Stimulated activated CD4-positive, alpha-beta T cell treated with anti-CD3 and anti-CD28 coated beads, TNF-alpha, amount 100 ng/mL, for 4 hours (primary cell): ENCODE measurements at regions not wholly inside any gene's neighbourhood (a gene's known extent, or its start where the extent isn't known, plus 50 kb on each side); places are given as distances from the start of the nearest gene placed in this dataset.
"Not testable (repeated sequence)": the region's sequence is repeated elsewhere in the genome, so short reads cannot be mapped to it uniquely, and the experiment has no call there.

ENCODE experiments used
- DNase-seq, 3 experiments: peaks; one replicate each; pipeline ENCODE4 v3.0.0-alpha.2; 2020; ENCODE audit warnings: low read depth in 3 of 3

DNA sequence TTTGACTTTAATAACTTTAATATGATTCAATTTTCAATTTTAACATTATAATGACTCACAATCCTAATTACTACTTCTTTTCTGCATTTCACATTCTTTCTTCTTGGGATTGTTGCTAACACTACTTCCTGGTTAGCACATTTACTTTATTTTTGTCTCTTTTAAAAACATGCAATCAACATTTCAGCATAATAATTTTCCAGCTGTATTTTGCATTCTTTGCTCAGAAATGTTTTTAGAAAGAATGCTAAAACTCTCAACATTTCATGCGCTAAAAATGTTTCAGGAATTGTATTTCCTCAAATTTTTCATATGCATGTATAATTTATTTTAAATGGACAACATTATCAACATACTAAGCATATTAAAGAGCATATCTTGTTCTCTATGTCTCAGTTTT, 1302.1 kb upstream of the GJE1 start:
- no peak for DNase-seq

DNA sequence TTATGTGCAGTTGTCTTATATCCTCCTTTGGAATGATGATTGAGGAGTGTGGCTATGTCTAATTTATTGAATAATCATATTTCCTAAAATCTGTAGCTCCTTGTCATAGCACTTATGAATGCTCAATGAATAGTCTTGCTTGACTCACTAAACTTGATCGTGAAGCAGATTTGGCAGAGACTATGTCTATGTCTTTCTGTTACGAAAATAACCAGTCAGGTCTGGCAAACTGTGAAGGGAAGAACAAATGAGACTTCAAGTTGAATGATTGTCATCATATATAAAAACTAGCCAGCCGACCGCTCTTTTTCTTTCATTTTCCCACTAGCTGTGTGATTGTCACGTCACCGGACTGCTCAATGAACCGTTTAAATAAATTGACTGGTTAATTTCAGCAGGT, 1303.9 kb upstream of the GJE1 start:
- DNase-seq, result no peak

DNA sequence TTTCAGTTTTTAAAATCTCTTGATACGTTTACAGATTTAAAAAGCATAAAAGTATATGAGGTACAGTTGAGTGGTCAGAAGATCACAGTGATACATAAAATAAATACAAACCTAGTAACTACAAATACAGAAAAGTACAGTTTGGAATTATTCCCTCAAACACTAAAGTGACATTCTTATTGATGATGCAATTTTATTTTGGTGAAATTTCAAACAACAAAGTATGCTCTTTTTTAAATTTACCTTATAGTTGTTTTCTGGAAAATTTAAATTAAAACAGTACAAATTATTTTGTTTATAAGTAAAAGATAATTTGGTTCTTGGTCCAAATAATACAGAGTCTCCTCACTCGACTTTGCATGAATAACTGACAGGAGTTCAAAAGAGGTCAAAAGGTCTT, 1305.1 kb upstream of the GJE1 start:
- DNase-seq, result no peak

DNA sequence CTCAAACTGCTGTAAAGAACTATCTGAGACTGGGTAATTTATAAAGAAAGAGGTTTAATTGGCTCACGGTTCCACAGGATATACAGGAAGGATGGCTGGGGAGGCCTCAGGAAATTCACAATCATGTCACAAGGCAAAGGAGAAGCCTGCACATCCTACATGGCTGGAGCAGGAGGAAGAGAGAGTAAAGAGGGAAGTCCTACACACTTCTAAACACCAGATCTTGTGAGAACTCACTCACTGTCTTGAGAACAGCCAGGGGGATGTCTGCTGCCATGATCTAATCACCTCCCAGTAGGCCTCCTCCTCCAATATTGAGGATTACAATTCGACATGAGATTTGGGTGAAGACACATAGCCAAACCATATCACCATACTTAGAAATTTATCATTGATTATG, 1307.0 kb upstream of the GJE1 start:
- no peak for DNase-seq

DNA sequence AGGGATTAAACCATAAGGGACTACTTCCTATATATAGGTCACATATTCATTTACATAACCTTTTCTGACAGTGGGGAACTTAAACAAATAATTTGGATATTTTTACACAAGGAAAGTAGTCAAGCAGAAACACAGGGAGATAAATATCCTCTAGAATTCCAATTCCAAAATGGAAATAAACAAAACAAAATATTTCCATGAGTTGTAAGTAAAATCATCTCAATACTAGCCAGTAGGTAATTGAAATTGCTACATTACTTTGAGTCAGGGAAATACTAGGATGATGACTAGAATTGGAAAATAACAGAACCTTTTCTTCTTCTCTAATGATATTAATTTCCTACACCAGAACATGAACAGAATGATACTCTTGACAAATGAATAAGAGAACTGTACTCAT, 1308.1 kb upstream of the GJE1 start:
- DNase-seq, result no peak

DNA sequence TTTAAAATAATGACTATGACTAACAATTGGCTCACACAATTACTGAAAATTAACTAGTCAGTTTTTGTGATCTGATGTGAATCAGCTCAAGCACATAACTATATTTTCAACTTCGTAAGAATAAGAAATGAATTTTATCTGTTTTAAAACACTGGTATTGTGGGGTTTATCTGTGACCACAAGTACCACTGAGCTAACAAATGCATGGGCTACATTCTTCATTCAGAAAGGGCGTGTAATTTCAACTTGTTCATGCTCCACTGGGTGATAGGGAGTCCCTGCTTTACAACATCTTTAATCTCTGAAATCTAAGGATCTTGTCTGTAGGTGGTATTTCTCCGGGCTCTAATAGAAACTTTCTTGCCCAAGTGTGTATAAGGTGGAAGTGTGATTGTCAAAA, 1311.5 kb upstream of the GJE1 start:
- DNase-seq, result no peak

DNA sequence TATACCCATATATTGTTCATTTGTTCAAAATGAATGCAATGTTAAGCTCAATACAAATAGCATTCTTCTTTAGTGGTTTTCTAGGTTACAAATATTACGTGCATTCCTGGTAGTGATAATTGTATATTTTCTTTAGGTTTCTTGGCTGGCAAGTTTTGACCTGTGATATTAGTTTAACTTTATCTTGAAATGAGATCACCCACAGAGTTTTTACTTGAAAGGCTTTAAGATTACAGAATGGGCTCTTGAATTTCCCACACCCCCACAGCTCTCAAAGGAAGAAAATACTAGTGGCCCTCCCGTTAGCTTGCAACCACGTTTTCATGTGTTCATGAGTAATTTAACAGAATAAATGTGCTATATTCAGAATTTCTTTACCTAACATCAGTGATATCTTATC, 1315.5 kb upstream of the GJE1 start:
- DNase-seq, result no peak

DNA sequence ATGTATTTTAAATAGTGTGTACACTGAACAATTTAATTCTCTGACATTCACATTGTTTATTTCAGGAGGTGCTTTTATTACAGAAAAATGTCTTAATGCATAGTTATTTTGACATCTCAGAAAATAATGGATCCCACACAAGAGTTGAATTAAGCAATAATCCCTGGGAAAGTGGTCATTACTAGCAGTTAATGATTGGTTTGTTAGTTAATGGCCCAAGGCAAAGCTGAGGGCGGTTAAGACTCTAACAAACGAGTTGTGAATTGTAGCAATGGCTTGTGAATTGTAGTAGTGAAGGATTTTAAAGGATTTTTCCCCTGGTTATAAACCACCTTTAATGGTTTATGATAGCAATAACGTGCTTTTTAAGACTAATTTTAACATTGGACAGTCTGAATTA, 1316.0 kb upstream of the GJE1 start:
- no peak for DNase-seq

DNA sequence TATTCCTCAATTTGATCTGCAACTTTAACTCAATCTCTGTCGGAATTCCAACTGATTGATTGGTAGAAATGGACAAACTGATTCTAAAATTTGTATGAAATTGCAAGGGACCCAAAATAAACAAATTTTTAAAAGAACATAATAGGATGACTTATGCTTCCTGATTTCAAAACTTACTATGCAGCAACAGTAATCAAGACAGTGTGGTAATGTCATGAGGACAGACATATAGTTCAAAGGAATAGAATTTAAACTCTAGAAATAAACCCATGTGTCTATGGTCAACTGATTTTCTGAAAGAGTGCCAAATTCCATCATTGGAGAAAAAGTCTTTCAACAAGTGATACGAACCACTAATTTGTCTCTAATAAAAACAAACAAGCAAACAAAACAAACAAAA, 1320.1 kb upstream of the GJE1 start:
- no peak for DNase-seq

DNA sequence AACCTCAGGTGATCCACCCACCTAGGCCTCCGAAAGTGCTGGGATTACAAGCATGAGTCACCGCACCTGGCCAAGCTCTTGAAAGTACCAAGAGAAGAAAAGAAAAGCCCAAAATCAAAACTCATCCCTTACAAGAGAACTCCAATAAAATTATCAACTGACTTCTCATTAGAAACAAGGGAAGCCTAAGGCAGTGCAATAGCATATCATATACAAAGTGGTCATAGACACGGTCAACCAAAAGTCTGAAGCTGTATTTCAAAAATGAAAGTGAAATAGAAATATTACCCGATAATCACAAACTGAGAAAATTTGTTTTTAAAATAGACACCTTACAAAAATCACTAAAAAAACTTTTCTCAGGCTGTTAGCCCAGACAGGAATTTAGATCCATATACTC, 1321.1 kb upstream of the GJE1 start:
- no peak for DNase-seq

DNA sequence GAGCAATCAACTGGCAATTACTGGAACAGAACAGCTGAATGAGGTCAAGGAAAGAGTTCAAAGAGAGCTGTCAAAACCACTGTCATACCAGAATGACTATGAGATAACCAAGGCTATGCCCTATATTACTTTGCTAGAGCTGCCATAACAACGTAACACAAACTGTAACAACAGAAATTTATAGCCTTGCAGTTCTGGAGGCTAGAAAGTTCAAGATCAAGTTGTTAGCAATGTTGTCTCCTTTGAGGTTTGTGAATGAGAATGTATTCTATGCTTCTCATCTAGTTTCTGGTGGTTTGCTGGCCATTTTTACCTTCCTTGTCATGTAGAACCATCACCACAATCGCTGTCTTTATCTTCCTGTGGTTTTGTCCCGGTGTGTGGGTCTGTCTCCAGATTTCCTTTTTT, 1323.0 kb upstream of the GJE1 start:
- no peak for DNase-seq

DNA sequence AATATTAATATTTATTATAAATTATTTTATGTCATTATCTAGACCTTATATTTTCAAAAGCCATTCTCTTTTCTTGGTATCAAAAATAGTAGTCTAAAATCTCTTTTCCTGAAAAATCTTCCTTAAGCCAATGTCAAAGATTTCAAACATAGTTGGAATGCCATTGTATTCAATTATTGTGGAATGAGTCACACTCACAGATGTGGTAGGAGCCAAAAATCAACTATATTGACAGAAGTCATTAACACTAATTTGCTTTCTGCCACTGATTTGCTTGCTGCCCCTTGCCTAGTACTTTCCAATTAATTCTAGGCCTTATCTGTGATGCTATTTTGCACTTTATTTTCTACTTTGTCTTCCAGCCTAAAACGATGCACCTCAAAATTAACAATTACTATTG, 1326.3 kb upstream of the GJE1 start:
- DNase-seq, result no peak

DNA sequence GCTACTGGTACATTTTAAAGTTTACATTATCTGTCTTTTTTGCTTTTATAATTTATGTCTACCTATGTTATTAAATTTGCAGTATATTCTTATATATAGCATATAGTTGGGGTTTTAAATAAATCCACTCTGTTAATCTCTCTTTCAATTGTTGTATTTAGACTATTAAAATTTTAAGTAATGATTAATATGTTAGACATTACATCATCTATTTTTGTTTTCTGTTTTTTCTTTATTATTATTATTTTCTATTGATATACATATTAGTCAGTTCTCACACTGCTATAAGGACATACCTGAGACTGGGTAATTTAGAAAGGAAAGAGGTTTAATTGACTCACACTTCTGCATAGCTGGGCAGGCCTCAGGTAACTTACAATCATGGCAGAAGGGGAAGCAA, 1338.2 kb upstream of the GJE1 start:
- DNase-seq, result no peak

DNA sequence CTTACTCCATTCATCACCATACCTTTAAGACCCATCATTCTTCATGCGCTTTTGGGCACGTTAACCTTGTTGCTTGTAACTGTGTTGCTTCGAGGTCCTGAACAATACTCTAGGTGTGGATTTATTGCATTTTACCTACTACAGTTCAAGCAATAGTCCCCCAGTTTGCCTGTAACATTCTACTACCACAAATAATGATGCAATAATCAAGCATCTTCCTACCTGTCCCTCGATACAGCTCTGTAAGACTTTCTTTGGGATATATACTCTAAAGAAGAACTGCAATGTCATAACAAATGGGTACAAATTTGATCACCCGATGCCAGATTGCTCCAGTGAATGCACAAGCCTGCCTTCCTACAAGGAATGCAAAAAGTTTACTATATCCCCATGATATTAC, 1342.6 kb upstream of the GJE1 start:
- no peak for DNase-seq

DNA sequence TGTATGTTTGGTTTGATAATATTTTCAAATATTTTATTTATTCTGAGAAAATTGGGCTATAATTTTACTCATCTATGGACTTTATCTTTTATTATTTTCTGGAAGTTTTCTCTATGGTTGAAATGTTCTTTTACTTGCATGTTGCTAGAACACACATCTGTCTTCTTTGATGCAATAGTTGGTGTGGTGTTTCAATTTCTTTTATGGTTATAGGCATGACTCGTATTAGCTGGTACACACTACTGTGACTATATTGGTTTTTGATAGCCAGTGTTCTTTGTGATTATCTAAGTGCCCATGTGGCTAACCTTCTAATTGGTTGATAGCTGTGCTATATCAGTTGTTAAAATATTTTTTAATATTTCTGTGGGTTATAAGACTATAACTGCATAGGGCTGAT, 1343.3 kb upstream of the GJE1 start:
- DNase-seq, result no peak

DNA sequence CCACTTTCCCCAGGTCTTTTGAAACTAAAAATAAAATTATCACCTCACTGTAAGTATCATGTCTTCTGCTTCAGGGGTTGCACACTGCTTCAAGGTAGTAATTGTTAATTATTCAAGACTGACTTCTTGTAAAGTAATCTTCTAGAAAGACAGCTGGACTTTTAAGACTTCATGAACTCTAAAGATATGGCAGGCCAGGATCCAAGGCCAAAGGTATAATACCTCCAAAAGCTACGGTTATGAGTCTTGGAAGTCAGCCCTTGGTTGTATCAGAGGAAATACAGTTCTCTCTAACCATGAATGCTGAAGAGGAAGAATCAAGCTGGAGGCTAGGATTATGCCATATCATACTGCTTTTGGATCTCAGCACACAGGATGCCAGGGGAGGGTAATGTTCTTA, 1346.8 kb upstream of the GJE1 start:
- no peak for DNase-seq

DNA sequence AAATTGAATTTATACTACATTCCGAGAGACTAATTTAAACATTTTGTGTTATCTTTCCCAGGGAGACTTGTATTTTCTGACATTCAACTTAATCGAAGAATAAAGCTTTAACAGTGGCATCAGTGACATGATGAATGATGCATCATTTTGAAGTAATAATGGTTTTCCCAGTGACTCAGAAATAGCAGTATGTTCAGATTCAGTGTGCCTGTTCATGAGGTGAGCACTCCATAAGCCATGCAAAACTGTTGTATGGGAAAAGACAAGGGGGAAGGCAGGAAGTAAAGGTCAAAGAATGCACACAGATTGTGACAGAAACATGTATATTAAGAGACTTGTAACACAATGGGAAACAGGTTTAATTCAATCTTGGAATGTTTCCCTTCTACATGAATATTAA, 1348.2 kb upstream of the GJE1 start:
- DNase-seq, result no peak

DNA sequence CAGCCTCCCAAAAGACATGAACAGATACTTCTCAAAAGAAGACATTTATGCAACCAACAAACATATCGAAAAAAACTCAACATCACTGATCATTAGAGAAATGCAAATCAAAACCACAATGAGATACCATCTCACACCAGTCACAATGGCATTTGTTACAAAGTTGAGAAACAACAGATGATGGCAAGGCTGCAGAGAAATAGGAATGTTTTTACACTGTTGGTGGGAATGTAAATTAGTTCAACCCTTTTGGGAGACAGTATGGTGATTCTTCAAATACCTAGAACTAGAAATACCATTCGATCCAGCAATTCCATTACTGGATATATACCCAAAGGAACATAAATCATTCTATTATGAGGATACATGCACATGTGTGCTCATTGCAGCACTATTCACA, 1349.2 kb upstream of the GJE1 start:
- DNase-seq, result not testable (repeated sequence)

DNA sequence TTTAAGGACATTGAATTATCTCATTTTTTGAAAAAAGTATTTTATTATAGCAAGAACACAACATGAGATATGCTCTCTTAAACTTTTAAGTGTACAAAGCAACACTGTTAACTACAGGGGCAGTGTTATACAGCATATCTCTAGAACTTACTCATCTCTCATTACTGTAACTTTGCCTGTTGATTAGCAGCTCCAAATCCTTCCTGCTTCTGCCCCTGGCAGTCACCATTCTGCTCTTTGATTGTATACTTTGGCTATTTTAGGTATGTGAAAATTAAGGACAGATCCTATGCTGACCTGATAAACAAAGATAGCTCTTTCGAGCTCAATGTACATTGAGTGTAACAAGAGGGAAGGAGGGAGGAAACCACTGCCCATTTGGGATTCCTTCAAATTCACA, 1349.8 kb upstream of the GJE1 start:
- DNase-seq, result no peak

DNA sequence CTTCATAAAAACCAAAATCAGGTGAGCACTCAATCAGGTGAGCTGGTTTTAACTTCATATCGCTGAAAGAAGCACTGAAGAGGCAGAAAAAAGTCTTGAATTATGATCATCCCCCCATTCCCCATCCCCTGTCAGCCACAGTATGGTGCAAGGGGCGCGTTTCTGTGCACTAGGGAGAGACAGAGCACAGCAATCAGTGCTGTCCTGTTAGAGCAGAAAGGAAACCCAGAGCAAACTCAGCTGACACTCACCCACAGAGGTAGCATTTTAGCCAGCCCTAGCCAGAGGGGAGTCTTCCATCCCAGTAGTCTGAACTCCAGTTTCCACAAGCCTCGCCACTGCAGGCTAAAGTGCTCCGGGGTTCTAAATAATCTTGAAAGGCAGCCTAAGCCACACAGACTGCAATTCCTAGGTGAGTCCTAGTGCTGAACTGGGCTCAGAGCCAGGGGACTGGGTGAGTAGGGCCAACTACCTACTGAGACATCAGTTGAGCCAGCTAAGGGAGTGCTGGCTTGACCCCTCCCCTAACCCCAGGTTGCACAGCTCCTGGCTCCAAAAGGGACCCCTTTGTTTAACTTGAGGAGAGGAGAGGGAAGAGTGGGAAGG, 1352.6 kb upstream of the GJE1 start:
- no peak for DNase-seq

DNA sequence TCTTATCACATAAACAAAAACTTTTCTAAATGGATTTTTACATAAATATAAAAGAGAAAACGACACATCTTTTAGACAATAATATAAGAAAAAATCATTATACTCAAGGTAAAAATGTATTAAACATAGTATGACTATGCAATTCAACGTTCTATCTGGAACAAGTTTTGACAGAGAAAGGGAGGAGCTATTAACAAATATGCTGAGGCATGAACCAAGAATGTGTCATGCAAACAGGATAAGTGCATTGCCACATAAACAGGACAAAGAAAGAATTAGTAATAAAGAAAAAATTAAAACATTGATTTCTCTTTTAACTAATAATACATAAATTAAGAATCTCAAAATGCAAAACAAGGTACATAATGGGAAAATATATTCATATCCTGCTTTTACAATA, 1353.4 kb upstream of the GJE1 start:
- no peak for DNase-seq

DNA sequence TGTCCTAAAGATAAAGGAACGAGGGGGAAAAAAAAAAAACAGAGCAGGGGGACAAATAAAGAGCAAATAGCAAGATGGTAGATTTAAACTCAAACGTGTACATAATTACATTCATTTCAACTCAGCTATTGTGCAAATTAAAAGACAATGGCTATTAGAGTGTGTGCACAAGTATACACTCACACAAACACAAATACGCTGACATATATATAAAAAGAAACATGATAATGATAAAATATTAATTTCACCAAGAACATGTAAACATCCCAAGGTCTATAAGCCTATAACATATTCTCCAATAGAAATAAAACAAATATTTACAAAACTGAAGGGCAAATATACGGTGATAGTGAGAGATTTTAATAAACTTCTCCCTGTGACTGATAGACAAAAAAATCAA, 1354.9 kb upstream of the GJE1 start:
- no peak for DNase-seq

DNA sequence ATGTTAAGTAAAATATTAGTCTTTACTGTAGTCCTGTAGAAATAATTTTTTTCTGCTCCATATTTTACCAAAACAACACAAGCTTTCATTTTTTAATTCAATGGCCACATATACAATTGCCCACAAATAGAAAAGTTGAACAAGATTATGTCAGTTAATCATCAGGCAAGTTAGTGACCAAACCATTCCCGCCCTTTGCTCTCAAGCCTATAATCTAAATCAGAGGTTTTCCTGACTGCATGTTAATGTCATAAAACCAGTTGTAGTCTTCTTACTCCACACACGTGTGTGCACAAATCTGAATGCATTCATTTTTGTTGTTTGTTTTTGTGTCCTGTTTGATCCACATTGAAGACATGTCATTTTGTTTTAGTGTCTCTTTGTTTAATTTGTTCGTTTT, 1357.7 kb upstream of the GJE1 start:
- DNase-seq, result no peak

DNA sequence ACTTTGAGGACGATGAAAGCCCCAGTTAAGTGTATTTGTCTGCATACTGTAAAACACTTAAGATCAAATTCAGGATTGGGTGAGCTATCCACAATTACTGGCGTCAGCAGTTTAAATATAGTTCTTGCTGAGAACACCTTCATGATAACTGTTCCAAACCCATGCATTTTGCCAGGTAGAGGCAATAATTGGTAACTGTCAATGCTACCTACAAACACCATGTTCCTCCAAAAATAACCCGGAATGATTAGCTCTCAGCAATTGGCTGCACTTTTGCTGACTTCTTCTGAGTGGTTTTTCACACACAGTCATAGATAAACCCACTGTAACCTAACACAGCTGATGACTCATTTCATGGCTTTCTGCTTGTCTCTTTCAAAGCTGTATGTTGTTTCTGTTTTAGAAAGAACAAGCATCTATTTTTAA, 1358.6 kb upstream of the GJE1 start:
- DNase-seq, result no peak

DNA sequence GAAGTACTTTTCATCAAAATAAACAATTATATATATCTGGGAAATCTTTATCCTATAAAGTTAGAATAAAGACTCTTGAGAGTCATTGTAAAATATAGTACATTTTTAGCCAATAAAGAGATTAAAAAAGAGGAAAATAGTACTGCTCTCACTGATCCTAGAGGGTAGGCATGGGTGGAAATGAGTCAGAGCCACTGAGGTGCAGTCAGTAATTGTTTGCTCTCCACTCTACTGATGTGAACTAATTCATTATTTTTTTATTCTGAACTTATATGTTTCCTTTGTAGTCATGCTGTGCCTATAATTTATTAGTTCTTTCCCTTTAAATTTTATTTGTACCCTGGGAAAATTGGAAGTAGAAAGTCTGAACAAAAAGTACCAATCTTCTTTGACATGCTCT, 1359.4 kb upstream of the GJE1 start:
- no peak for DNase-seq
